ENCODE measurements at regions not wholly inside any gene's neighbourhood (a gene's known extent, or its start where the extent isn't known, plus 50 kb on each side); places are given as distances from the start of the nearest gene placed in this dataset.
"Not testable (repeated sequence)": the region's sequence is repeated elsewhere in the genome, so short reads cannot be mapped to it uniquely, and the experiment has no call there.

- no peak for DNase-seq (ENCODE audit: extremely low read depth in 1 of 2, low read depth in 1 of 2)
Observed at GRCh38 chr6:1445650-1446330, 56.4 kb downstream of the FOXF2 start.

- no peak for DNase-seq (ENCODE audit: extremely low read depth in 1 of 2, low read depth in 1 of 2)
Observed at GRCh38 chr6:1449896-1450295, 60.5 kb downstream of the FOXF2 start.

DNA sequence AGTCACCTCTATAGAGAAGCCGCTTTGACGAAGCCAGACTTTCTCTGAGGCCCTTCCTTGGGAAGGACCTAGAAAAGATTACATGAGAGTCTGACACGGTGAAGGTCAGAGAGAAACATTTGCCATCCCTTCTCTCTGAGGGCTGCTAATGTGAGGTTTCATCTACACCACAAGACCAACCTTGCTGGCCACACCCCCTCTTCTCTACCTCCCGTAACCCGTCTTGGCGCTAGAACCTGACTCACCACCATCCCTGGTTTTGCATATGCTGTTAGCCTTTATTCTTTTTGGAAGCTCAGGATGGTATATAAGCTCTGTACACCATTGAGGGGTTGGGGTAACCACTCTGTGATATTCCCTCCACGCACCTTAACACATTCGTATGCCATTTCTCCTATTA, 63.6 kb downstream of the FOXF2 start:
- DNase-seq (ENCODE audit: extremely low read depth in 1 of 2, low read depth in 1 of 2): no peak

DNA sequence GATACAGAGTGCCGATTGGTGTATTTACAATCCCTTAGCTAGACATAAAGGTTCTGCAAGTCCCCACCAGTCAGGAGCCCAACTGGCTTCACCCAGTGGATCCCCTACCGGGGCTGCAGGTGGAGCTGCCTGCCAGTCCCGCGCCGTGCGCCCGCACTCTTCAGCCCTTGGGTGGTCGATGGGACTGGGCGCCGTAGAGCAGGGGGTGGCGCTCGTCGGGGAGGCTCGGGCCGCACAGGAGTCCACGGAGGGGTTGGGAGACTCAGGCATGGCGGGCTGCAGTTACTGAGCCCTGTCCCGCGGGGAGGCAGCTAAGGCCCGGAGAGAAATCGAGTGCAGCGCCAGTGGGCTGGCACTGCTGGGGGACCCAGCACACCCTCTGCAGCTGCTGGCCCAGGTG, 67.4 kb downstream of the FOXF2 start:
- not testable (repeated sequence) for DNase-seq (ENCODE audit: extremely low read depth in 1 of 2, low read depth in 1 of 2)

GRCh38 chr6:1461207-1461606, 71.8 kb downstream of the FOXF2 start:
- no peak for DNase-seq (ENCODE audit: extremely low read depth in 1 of 2, low read depth in 1 of 2)

GRCh38 chr6:1461736-1462135, 72.4 kb downstream of the FOXF2 start:
- no peak for DNase-seq (ENCODE audit: extremely low read depth in 1 of 2, low read depth in 1 of 2)

- no peak for DNase-seq (ENCODE audit: extremely low read depth in 1 of 2, low read depth in 1 of 2)
Observed at GRCh38 chr6:1463275-1463674, 73.9 kb downstream of the FOXF2 start.

- no peak for DNase-seq (ENCODE audit: extremely low read depth in 1 of 2, low read depth in 1 of 2)
Observed at GRCh38 chr6:1463751-1464426, 74.5 kb downstream of the FOXF2 start.

DNA sequence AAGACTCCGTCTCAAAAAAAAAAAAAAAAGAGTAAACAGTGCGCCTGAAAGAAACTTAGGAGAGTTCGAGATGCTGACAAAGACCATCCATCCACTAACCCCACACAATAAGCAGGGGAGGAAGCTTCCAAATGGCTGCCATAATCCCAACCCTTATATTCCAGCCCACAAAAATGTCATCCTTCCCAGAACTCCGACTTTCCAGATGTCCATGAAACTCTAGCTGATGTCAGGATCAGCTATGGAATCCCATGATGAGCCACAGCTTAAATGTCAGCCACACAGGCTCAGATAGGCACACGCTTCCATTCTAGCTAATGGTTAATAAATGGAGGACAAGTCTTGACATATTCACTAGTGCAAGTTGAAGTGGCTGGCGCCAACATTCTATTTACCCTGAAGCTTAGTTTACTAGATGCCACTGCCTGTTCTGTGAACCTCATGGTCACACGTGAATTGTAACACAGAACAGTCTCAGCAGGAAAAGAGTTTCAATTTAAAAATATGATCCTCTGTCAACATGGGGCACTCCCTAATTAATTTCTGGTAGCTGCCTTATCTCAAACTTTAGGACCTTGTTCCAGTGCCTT, 75.5 kb downstream of the FOXF2 start:
- no peak for DNase-seq (ENCODE audit: extremely low read depth in 1 of 2, low read depth in 1 of 2)

DNA sequence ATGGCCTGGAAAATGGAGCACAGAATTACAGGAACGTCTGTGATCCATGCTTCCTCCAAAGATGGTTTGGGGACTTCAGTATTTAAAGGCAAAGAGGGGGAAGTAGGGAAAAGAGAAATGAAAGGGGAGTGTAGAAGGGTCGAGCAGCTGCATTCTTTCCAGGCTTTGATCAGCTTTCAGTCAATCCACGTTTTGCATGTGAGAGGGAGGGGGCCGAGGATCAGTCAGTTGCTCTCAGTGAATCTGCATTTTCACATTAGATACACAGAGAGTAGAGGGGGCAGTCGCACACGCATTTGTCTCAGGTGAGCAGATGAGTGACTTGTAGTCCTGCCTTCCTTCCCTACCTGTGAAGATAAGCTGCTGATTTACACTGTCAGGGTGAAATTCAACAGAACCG, 78.8 kb downstream of the FOXF2 start:
- no peak for DNase-seq (ENCODE audit: extremely low read depth in 1 of 2, low read depth in 1 of 2)

- no peak for DNase-seq (ENCODE audit: extremely low read depth in 1 of 2, low read depth in 1 of 2)
Observed at GRCh38 chr6:1470040-1470439, 80.7 kb downstream of the FOXF2 start.

DNA sequence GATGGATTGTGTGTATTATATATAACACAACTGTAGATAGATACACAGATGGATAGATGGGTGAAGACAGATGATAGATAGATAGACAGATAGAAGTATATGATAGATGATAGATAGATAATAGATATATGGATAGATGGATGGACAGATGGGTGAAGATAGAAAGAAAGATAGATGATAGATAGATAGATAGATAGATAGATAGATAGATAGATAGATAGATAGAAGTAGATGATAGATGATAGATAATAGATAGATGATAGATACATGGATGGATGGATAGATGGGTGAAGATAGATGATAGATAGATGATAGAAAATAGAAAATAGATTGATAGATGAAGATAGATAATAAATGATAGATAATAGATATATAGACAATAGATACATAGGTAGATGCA, 83.3 kb downstream of the FOXF2 start:
- DNase-seq (ENCODE audit: extremely low read depth in 1 of 2, low read depth in 1 of 2): no peak

DNA sequence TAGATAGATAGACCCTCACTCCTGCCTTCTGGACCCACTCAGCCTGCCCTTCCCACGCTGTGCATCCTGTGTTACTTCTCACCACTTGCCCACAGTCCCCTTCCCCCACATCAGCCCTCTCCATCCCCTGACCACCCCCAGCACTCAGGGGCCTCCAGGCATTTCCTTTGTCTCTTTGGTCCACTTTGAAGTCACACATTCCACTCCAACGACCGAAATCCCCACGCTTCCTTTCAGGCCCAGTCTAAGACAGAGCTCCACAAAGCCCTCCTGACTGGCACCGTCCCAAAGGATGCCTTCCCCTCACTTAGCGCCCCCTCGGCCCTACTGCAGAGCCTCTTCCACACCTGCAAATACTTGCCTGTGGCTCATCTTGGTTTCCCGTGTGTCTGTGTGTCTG, 83.8 kb downstream of the FOXF2 start:
- DNase-seq (ENCODE audit: extremely low read depth in 1 of 2, low read depth in 1 of 2): no peak

DNA sequence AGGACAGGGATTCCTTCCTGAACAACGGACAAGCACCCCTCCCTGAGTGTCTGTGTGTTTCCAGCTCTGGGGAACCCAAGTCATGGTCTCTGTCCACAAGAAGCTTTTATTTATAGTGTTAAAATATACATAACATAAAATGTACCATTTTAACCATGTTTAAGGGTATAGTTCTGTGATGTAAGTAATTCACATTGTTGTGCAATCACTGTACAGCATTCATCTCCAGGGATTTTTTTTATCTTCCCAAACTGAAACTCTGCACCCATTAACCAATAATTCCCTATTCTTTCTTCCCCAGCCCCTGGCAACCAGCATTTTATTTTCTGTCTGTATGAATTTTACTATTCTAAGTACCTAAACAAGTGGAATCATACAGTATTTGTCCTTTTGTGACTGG, 84.2 kb downstream of the FOXF2 start:
- no peak for DNase-seq (ENCODE audit: extremely low read depth in 1 of 2, low read depth in 1 of 2)

GRCh38 chr6:1474205-1474604, 84.8 kb downstream of the FOXF2 start:
- DNase-seq (ENCODE audit: extremely low read depth in 1 of 2, low read depth in 1 of 2): no peak

DNA sequence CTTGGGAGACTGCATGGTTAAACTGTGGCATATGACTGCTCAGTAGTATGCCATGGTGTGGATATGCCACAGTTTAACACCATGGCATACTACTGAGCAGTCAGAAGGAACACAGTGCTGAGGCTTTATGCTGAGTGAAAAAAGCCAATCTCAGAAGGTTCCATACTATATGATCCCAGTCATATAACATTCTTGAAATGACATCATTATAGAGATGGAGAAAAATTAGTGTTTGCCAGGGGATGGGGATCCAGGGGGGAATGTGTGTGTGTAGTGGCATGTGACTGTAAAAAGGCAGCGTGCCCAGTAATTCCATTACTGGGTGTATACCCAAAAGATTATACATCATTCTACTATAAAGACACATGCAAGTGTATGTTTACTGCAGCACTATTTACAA, 85.8 kb downstream of the FOXF2 start:
- no peak for DNase-seq (ENCODE audit: extremely low read depth in 1 of 2, low read depth in 1 of 2)

DNA sequence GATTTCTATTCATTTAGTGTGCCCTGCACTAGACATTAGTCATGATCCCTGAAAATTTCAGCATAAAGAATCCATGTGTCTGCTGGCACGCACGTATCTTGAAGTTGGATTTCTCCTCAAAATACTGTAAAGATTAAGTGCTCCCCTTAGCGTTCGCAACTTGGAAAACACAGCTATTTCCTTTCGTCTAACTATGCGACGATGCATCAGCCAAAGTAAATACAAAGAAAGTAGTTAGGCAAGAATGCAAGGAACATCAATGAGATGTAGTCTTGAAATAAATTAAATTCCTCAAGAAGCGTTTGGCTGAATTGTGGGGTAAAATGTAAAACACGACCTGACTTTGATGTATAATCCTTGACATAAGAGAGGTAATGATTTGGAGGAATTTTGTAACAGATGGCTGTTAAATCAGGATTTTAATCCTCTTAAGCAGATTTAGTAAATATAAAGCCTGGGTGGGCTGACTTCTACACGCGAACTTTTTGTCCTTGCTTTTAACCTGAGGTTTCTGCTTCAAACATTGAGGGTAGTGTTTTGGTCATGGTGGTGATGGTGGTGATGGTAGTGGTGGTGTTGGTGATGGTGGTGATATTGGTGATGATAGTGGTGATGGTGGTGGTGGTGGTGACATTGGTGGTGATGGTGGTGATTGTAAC, 88.2 kb downstream of the FOXF2 start:
- DNase-seq (ENCODE audit: extremely low read depth in 1 of 2, low read depth in 1 of 2): no peak

DNA sequence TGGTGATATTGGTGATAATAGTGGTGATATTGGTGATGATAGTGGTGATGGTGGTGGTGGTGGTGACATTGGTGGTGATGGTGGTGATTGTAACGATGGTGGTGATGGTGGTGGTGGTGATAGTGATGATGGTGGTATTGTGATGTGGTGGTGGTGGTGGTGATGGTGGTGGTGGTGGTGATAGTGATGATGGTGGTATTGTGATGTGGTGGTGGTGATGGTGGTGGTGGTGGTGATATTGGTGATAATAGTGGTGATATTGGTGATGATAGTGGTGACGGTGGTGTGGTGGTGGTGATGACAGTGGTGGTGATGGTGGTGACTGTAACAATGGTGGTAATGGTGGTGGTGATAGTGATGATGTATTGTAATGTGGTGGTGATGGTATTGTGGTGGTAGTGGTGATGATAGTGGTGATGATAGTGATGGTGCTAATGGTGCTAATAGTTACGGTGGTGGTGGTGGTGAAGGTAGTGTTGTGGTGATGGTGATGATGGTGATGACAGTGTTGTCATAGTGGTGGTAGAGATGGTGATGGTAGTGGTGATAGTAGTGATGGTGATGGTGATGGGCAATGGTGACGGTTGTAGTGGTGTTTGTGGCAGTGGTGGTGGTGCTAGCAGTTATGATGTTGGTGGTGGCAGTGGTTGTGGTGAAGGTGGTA, 88.9 kb downstream of the FOXF2 start:
- not testable (repeated sequence) for DNase-seq (ENCODE audit: extremely low read depth in 1 of 2, low read depth in 1 of 2)

DNA sequence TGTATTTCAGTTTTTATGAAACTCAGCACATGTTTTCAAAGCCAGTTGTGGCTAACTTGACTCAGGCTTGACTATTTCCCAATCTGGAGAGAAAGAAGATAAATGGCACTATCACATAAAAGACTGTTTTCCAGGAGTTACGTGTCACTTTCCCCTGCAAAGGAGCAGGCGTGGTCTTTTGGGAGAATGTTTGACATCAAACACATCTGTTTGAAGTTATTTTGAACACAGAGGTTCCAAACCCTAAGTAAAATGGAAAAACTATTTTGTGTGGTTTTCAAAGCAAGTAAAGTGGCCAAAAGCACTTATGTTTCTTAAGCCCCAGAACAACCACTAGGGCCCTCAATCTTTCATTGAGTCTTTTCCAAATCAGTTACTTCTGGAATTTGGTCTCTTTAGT, 89.7 kb downstream of the FOXF2 start:
- no peak for DNase-seq (ENCODE audit: extremely low read depth in 1 of 2, low read depth in 1 of 2)

DNA sequence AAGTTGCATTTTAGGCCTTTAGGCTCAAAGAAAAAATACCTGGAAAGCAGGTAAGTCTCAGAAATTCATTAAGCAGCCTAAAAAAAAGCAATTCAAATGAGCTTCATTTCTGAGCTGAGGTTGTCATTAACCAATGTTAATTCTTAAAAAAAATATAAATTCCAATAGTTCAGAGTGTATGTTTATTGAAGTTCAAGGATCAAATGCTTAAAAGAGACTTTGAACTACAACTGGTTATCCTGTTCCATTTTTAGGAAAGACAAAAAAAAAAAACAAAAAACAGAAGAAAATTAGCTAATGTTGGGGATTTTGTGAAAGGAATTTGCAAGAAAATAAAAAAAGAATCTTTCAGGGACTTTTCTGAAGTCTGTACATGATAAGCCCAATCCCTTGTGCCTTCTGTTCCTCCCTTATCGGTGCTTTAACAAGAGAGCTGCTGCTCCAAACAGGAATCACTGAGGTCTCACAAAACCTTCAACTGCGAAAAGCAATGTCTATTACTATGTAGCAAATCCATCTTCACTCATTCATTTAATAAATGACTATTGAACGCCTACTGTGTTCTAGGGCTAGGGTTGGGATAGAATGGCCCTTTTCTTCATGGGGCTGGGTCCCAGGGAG, 90.3 kb downstream of the FOXF2 start:
- no peak for DNase-seq (ENCODE audit: extremely low read depth in 1 of 2, low read depth in 1 of 2)

DNA sequence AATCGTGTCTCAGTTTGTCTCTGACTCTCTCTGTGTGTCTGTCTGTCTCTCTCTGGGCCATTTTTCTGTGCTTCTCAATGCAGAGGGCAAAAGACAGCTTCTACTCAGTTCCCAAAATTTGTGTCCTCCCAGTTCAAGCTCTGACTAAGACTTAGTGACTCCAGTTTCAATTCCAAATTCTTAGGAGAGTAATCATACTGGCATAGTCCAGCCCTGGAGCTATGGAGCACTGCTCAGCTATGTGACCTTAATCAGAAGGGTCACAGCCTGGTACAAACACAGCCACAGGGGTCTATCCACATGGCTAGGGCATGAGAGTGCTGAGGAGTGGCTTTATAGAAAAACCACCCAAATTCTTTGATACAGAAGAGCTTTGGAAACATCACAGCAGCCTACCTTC, 91.9 kb downstream of the FOXF2 start:
- DNase-seq (ENCODE audit: extremely low read depth in 1 of 2, low read depth in 1 of 2): no peak
